NB4 (cell line): ENCODE measurements at regions not wholly inside any gene's neighbourhood (a gene's known extent, or its start where the extent isn't known, plus 50 kb on each side); places are given as distances from the start of the nearest gene placed in this dataset.

Experiments
- DNase-seq: peaks from one replicate; pipeline ENCODE4 v3.0.0; 2010; ENCODE audit warnings: low read depth
- H3K4me3 ChIP-seq: one replicate; pipeline ENCODE4 v1.5.1; 2011; ENCODE audit warnings: mild to moderate bottlenecking, low read depth, low read length, moderate library complexity
- MAX ChIP-seq: IDR thresholded peaks from 2 replicates; pipeline ENCODE4 v1.6.1; 2011; ENCODE audit warnings: low read depth, low read length
- MYC ChIP-seq: IDR thresholded peaks from 2 replicates; pipeline ENCODE4 v1.6.1; 2011; ENCODE audit warnings: low read depth, low read length
- POLR2A ChIP-seq: IDR thresholded peaks from 2 replicates; pipeline ENCODE4 v1.6.1; 2011; ENCODE audit warnings: mild to moderate bottlenecking; ENCODE audit not compliant: insufficient read length; ENCODE audit errors: extremely low read depth
- TF ChIP-seq, protein P1 (sequence below): IDR thresholded peaks from one replicate; pipeline ENCODE4 v1.5.1; 2012; ENCODE audit warnings: low read depth, low read length

DNA sequence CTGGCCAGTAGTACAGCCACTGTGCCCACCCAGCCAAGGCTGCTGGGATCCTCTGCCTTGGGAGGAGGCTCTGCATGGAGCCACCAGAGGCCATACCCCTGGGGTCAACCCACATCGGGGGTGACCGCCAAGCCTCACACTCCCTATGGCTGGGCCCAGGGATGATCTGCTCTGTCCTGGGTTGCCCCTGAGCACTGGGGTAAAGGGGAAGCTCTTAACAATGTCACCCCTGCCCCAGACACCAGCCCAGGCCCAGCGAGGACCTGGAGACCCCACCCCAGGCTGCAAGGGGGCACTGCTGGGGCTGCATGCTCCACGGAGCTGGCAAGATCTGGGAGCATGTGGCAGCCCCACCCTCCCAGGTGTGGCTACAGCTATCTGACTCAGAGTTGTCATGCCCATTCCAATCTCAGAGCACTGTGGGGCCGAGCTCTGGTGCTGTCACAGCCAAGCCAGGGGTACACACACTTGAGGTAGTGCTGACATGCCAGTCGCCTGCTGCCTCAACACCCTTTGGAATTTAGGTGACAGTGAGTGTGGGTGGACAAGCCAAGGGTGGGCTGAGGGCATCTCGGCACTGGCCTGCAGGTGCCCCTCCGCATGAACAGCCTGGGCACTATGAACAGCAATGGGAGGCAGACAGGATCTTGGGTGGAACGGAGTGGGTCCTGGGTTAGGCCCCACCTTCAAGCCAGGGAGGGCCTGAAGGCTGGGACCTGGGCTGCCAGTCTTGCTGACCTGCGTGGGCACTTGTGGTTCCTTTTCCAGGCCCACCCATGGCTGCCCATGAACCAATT, 427.7 kb downstream of the LRRIQ3 start:
- no peak overlapping the region for H3K4me3 ChIP-seq
- DNase-seq: no peak
- no peak for TF ChIP-seq MAX
- TF ChIP-seq, protein P1, sequence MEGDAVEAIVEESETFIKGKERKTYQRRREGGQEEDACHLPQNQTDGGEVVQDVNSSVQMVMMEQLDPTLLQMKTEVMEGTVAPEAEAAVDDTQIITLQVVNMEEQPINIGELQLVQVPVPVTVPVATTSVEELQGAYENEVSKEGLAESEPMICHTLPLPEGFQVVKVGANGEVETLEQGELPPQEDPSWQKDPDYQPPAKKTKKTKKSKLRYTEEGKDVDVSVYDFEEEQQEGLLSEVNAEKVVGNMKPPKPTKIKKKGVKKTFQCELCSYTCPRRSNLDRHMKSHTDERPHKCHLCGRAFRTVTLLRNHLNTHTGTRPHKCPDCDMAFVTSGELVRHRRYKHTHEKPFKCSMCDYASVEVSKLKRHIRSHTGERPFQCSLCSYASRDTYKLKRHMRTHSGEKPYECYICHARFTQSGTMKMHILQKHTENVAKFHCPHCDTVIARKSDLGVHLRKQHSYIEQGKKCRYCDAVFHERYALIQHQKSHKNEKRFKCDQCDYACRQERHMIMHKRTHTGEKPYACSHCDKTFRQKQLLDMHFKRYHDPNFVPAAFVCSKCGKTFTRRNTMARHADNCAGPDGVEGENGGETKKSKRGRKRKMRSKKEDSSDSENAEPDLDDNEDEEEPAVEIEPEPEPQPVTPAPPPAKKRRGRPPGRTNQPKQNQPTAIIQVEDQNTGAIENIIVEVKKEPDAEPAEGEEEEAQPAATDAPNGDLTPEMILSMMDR: no peak
- TF ChIP-seq MYC: no peak
- TF ChIP-seq POLR2A: no peak

GRCh38 chr1:73766786-73767348, 431.1 kb downstream of the LRRIQ3 start:
- TF ChIP-seq POLR2A (no peak), MAX (no peak), MYC (no peak)
- TF ChIP-seq, protein P1: no peak
- DNase-seq: no peak
- no peak overlapping the region for H3K4me3 ChIP-seq

GRCh38 chr1:73765551-73766233, 432.3 kb downstream of the LRRIQ3 start:
- H3K4me3 ChIP-seq: no peak overlapping the region
- TF ChIP-seq, protein P1: no peak
- no peak for TF ChIP-seq MYC
- TF ChIP-seq POLR2A: no peak
- no peak for TF ChIP-seq MAX
- DNase-seq: no peak

DNA sequence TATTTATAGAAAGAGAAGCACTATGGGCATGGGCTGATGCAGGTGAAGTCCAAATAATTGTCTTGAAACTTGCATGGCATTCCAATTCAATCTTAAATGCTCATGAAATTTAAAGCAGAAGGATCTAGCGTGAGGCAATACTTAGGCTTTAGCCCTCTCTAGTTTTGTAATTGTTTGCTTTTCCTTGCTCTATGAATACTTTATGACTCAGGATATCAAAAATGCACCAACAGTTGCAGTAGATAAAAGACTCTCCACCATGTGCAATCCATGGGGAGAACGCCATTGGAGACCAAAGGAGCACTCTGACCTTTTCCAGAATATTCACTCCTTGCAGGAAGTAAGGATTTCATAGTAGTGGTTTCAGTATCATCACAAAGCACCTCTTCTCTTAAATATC, 436.4 kb downstream of the LRRIQ3 start:
- no peak overlapping the region for H3K4me3 ChIP-seq
- TF ChIP-seq, protein P1: no peak
- TF ChIP-seq MAX: no peak
- no peak for TF ChIP-seq MYC
- TF ChIP-seq POLR2A: no peak
- DNase-seq: no peak

GRCh38 chr1:73759011-73759410, 439.0 kb downstream of the LRRIQ3 start:
- no peak for DNase-seq
- no peak overlapping the region for H3K4me3 ChIP-seq
- TF ChIP-seq, protein P1: no peak
- no peak for TF ChIP-seq MYC
- no peak for TF ChIP-seq POLR2A
- TF ChIP-seq MAX: no peak
